Lower lobe of right lung (tissue), 2 donors: ENCODE measurements at regions not wholly inside any gene's neighbourhood (a gene's known extent, or its start where the extent isn't known, plus 50 kb on each side); places are given as distances from the start of the nearest gene placed in this dataset.

Experiments used
- ATAC-seq, 2 donors: fragments of 200-7000 bp; cut with Tn5 transposase; one replicate each; pipeline ENCODE4 v1.9.1; 2020 to 2022; ENCODE audit warnings: mild to moderate bottlenecking in 2 of 2, moderate library complexity in 2 of 2
- DNase-seq: peaks from one replicate; pipeline ENCODE4 v3.0.0-alpha.2; 2020
- H3K27ac ChIP-seq: fragments of 200-600 bp; one replicate; pipeline ENCODE4 v1.8.0; 2022
- H3K27me3 ChIP-seq: fragments of 200-600 bp; one replicate; pipeline ENCODE4 v1.8.0; 2022; ENCODE audit warnings: low read depth
- H3K36me3 ChIP-seq: fragments of 200-600 bp; one replicate; pipeline ENCODE4 v1.8.0; 2022; ENCODE audit warnings: mild to moderate bottlenecking
- H3K4me1 ChIP-seq: fragments of 200-600 bp; one replicate; pipeline ENCODE4 v1.8.0; 2022
- H3K4me3 ChIP-seq: fragments of 200-600 bp; one replicate; pipeline ENCODE4 v1.8.0; 2022; ENCODE audit warnings: mild to moderate bottlenecking
- H3K9me3 ChIP-seq: fragments of 200-600 bp; one replicate; pipeline ENCODE4 v1.8.0; 2022
- CTCF ChIP-seq: fragments of 200-600 bp; IDR thresholded peaks from one replicate; pipeline ENCODE4 v1.8.0; 2022; ENCODE audit warnings: antibody characterized with exemption, mild to moderate bottlenecking
- intact Hi-C: fragments of 100-400 bp; cut with DNase I; formaldehyde crosslinking; loops from one replicate; pipeline ENCODE4 v1.11.0; 2022
- donor health status: DM: no; HTN: yes; CAD: no; lungs with severe emphysema.

DNA sequence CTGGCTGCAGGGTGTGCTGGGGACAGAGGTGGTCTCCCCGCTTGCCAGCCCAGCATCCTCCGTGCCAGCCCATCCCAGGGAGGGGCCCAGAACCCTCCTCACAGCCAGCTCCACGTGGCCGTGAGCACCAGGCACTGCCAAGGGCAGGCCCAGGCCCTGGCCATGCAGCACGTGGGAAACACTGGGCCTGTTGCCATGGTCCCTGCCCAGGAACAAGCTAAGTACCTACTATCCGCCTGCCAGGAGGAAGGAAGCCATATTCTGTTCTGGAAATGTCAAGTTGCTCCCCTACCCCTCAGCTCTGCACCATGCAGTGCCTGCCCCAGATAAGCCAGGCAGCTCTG lies 250.6 kb downstream of the CYP26B1 start:
- Histone ChIP-seq H3K4me1 (no peaks in the 10 kb centered on the region), H3K36me3 (no peaks in the 10 kb centered on the region), H3K27ac (no peak overlapping the region), H3K9me3 (no peaks in the 10 kb centered on the region), H3K4me3 (no peak overlapping the region), H3K27me3 (no peaks in the 10 kb centered on the region)
- intact Hi-C loops: no loop called here
- ATAC-seq (no peak), DNase-seq (no peak)
- no peak for TF ChIP-seq CTCF

- no peak for TF ChIP-seq CTCF
- Histone ChIP-seq H3K36me3 (no peaks in the 10 kb centered on the region), H3K27ac (no peak overlapping the region), H3K9me3 (no peaks in the 10 kb centered on the region), H3K27me3 (no peaks in the 10 kb centered on the region), H3K4me1 (no peaks in the 10 kb centered on the region), H3K4me3 (no peak overlapping the region)
- ATAC-seq (no peak), DNase-seq (no peak)
- intact Hi-C loops: no loop called here
Measured at GRCh38 chr2:71896385-71897136, 251.1 kb downstream of the CYP26B1 start.

DNA sequence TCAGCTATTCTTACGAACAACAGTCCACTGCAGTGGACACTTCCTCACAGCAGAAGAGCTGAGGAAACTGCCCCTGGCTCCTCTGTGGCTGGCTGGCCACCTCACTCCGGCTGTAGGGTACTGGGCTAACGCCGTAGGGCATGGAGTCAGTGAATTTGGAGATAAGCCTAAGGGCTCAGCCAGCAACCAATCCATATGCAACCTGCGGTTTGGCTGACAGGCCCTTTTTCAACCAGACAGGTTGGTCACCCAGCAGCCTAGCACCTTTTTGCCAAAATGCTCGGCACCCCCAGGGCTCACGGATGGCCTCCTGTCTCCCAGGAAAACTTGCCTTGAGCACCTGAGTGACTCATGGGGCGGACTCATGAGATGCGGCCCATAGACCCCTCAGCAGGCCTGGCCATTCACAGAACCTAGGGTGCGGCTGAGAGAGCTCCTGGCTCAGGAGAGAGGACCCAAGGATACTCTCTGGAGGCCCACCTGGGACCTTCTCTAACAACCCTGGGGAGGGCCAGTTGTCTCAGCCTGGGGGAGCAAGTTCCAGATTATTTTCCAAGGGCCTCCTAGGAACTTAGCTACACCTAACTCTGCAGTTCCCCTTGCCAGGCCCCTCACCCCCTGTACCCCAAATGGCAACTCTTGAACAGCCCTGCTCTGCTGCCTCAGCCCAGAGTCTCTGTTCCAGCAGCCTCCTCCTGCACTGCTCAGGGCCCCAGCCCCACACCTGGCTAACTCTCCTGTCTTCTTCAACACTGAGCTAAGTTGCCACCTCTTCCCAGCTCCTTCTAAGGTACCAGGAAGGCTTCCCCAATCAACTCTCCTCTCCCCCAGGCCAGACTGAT lies 252.1 kb downstream of the CYP26B1 start:
- intact Hi-C loops: no loop called here
- no peaks in the 10 kb centered on the region for H3K27me3 ChIP-seq
- no peak for ATAC-seq

DNA sequence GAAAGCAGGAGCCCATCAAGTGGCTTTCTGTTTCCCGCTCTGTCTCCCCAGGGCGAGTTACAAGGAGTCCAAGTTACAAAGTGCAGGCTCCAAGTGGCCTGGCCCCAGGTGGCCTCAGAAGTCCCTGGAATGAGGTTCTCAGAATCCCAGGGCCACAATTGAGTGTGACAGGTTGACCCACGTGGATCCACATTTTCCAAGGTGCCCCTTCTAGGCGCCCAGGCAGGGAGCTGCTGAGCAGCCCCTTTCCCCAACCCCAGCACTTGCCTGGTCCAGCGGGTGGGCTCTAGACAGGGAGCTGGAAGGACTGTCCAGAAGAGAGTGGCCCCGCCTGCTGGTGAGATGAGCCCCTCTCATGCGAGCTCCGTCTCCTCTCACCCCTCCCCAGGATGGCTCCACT lies 253.4 kb downstream of the CYP26B1 start:
- intact Hi-C loops: no loop called here
- H3K27ac ChIP-seq: no peak overlapping the region
- ATAC-seq (no peak), DNase-seq (no peak)
- no peak for TF ChIP-seq CTCF
- no peaks in the 10 kb centered on the region for H3K4me1 ChIP-seq
- H3K27me3 ChIP-seq: no peaks in the 10 kb centered on the region
- no peaks in the 10 kb centered on the region for H3K9me3 ChIP-seq
- H3K36me3 ChIP-seq: no peaks in the 10 kb centered on the region
- H3K4me3 ChIP-seq: no peak overlapping the region

More for the DNA sequence above, 252.1 kb downstream of the CYP26B1 start:
- Histone ChIP-seq H3K4me1 (no peaks in the 10 kb centered on the region), H3K4me3 (no peak overlapping the region), H3K9me3 (no peaks in the 10 kb centered on the region), H3K27ac (no peak overlapping the region), H3K36me3 (no peaks in the 10 kb centered on the region)
- no peak for TF ChIP-seq CTCF
- DNase-seq: no peak

DNA sequence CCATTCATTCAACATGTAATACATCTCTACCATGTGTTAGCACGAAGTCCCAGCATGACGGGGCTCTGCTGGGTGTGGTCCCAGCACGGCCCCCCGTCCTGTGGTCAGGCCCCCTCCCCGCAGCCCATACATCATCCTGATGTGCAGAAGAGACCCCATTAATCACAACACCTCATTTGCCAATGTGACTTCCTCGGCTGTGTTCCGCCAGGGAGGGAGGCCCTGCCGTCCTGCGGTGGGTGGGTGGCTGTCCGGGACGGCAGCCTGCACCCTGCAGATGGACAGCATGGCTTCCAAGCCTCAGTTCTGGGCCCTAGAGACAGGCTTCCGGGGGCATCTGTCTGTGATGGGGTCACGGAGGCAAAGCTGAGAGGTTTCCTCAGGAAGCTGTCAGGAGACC lies 254.0 kb downstream of the CYP26B1 start:
- H3K9me3 ChIP-seq: no peaks in the 10 kb centered on the region
- no peak for DNase-seq
- no peak for ATAC-seq
- no peaks in the 10 kb centered on the region for H3K4me1 ChIP-seq
- H3K27me3 ChIP-seq: no peaks in the 10 kb centered on the region
- no peak overlapping the region for H3K27ac ChIP-seq
- no peak overlapping the region for H3K4me3 ChIP-seq
- no peaks in the 10 kb centered on the region for H3K36me3 ChIP-seq
- TF ChIP-seq CTCF: no peak
- intact Hi-C loops: no loop called here
